ENCODE measurements at regions not wholly inside any gene's neighbourhood (a gene's known extent, or its start where the extent isn't known, plus 50 kb on each side); places are given as distances from the start of the nearest gene placed in this dataset.

DNA sequence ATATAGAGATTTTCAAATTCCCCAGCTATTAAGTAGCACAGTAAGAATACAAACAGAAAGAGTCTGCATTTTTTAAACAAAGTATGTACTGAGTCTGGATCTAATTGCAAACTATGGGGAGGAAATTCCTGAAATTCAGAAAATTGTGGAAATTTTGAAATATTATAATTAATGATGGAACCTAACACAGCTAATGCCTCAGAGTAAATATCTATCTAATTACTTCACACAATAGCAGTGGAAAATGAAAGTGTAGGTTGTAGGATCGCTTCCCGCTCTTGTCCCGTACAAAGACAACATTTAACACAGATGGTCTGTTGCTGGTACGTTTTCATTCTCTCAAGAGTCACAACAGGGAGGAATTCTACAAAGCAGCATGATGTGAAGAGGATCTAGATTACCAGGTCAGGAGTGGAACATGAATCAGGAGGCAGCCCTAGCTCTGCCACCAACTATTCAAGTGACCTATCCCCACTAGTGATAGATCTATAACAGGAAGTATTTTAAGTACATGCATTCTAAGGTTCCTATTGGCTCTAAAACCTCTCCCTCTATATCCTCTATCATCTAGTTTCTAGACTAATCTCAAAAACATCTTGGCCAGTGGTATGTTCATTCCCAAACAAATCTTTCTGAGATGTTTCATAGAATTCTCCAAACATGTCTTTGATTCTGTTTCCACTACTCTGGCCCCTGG, 58.9 kb upstream of the GRAMD2B start:
- no peak for DNase-seq

- no peak for DNase-seq
Measured at GRCh38 chr5:126365446-126366198, 57.6 kb upstream of the GRAMD2B start.

- no peak for DNase-seq
Measured at GRCh38 chr5:126366199-126366560, 57.0 kb upstream of the GRAMD2B start.

DNA sequence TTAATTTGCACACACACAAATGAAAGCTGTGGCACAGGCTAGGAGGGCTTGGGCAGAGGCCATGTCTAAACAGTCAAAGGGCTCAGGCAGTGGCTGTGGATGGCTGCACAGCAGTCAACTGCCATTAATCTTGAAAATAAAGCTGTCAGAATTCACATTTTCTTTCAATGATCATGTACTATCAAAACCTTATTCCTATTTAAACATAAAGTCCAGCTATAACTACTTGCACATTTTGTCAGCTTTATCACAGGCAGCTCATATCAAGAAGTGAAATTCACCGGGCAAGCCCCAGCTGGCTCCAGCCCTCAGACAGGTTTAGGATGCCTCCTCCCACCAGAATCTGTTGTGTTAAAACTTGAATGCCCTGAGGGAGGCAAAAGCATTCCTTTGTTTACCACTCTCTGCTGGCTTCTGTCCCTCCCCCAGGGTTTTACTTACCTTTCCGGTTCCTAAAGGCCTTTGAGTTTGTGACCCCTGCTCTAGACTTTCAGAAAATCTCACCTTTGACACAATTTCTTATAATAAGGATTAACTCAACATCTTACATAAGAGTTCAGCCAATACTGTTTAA, 54.9 kb upstream of the GRAMD2B start:
- DNase-seq, result peak; percentile 94

GRCh38 chr5:126369083-126369482, 54.1 kb upstream of the GRAMD2B start:
- DNase-seq, result no peak

DNA sequence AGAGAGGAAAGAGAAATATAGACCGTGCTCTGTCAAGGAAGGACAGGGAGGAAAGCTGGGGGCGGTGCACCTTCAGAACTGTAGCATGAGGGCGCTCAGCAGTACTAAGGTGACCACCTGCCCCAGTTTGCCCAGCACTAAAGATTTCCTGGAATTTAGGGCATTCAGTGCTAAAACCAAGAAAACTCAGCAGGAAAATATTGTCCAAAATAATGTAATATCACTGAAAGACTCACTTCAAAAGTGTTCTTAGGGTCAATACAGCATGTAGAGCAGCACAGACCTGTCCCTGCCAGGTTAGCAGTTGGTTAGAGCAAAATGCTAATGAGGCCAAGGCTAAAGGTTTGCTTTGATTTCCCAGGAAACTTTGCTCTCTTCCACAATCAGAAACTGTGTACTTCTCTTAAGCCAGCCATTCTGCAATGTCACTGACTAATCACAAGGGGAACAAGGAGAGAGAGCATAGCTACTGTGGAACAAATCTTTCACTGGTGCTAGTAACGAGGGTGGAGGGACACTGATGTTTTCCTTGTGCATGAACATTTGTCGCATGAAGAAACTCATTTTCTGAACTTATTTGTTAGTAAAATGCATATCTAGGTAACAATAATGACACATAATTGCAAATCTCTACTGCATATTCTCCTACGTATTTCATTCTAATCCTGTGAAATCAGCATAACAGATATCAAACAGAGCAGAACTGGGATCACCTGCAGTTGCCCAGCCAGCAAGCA, 53.0 kb upstream of the GRAMD2B start:
- DNase-seq, result peak; percentile 53

DNA sequence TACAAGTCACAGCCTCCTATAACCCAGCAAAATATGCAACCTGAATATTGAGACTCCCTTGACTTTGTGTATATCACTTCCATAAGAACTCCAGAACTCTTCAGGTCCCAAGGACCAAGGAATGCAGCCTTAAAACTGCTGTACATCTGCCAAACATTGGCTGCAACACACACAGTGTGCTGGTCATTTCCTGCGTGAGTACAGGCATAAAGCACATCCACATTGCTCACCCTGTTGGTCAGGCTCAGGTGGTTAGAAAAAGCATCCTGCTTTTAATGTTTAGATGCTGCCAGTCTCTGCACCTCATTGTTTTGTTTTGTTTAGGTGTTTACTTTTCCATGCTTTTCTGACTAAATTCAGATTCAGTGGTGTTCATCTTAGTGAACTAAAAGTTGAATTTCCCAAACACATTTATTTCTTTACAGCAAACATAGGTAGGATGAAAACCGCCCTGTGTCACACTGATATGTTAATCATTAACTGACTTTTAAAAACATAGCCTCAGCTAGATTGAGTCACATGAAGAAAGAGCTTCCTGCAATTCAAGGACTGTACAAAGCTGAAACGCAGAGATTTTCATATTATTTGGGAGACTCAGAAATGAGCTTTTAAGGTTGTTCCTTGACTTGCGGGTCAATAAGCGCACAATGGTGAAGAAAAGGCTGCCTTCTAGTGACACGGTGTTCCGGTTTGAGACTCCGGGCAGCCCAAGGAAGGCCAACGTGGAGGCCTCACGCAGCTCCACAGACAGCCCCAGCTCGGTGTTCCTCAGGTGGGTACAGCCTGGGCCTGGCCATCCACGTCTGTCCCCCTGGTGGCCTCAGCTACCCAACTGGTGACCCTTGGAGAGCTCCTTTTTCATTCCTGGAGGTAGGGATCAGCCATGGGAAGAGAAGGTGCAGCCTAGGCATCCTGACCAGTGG, 52.2 kb upstream of the GRAMD2B start:
- DNase-seq, result peak; percentile 43

GRCh38 chr5:126373375-126374108, 49.7 kb upstream of the GRAMD2B start:
- DNase-seq, result no peak
